GM23338 (cell line): ENCODE measurements at regions not wholly inside any gene's neighbourhood (a gene's known extent, or its start where the extent isn't known, plus 50 kb on each side); places are given as distances from the start of the nearest gene placed in this dataset.

Source experiments
- ATAC-seq: fragments of 200-7000 bp; cut with Tn5 transposase; 3 replicates; pipeline ENCODE4 v1.9.1; 2020
- DNase-seq: peaks from one replicate; pipeline ENCODE4 v3.0.0-alpha.2; 2015; ENCODE audit warnings: low spot score
- H2AFZ ChIP-seq: fragments of 200-600 bp; sonication (generic); 2 replicates; pipeline ENCODE4 v1.8.0; 2016; ENCODE audit warnings: antibody characterized with exemption, mild to moderate bottlenecking, moderate library complexity
- H3F3A ChIP-seq: fragments of 200-600 bp; sonication (generic); replicated peaks from 2 replicates; pipeline ENCODE4 v1.8.0; 2017; ENCODE audit warnings: antibody characterized with exemption, mixed run types, low read depth
- H3K27ac ChIP-seq: fragments of 200-600 bp; sonication (generic); 2 replicates; pipeline ENCODE4 v1.6.1; 2016; ENCODE audit warnings: low read depth
- H3K27me3 ChIP-seq: fragments of 200-600 bp; sonication (generic); 2 replicates; pipeline ENCODE4 v1.8.0; 2016; ENCODE audit warnings: mild to moderate bottlenecking, mixed run types, moderate library complexity; ENCODE audit not compliant: insufficient read depth
- H3K36me3 ChIP-seq: fragments of 200-600 bp; sonication (generic); 2 replicates; pipeline ENCODE4 v1.8.0; 2016; ENCODE audit warnings: mild to moderate bottlenecking; ENCODE audit not compliant: insufficient read depth
- H3K4me1 ChIP-seq: fragments of 200-600 bp; sonication (generic); 2 replicates; pipeline ENCODE4 v1.8.0; 2016; ENCODE audit warnings: mild to moderate bottlenecking, moderate library complexity; ENCODE audit not compliant: insufficient read depth
- H3K4me2 ChIP-seq: fragments of 200-600 bp; sonication (generic); 2 replicates; pipeline ENCODE4 v1.7.1; 2017; ENCODE audit warnings: mixed run types
- H3K4me3 ChIP-seq: fragments of 200-600 bp; sonication (generic); 2 replicates; pipeline ENCODE4 v1.6.1; 2016; ENCODE audit warnings: mixed run types
- H3K79me2 ChIP-seq: fragments of 200-600 bp; sonication (generic); replicated peaks from 2 replicates; pipeline ENCODE4 v1.8.0; 2017; ENCODE audit warnings: mild to moderate bottlenecking; ENCODE audit not compliant: insufficient read depth
- H3K9me2 ChIP-seq: fragments of 200-600 bp; sonication (generic); 2 replicates; pipeline ENCODE4 v1.8.0; 2017; ENCODE audit not compliant: insufficient read depth
- H4K20me1 ChIP-seq: fragments of 200-600 bp; sonication (generic); replicated peaks from 2 replicates; pipeline ENCODE4 v1.8.0; 2017; ENCODE audit warnings: mild to moderate bottlenecking; ENCODE audit not compliant: insufficient read depth
- H3K27ac Mint-ChIP-seq: 2 replicates; pipeline ENCODE4 v1.8.0; 2020; ENCODE audit warnings: inconsistent platforms, mild to moderate bottlenecking, moderate library complexity, mixed read lengths
- H3K27me3 Mint-ChIP-seq: 3 replicates; pipeline ENCODE4 v1.8.0; 2022; ENCODE audit warnings: low read depth, mild to moderate bottlenecking, moderate library complexity, mixed read lengths, inconsistent platforms; ENCODE audit not compliant: insufficient read depth, poor library complexity
- H3K36me3 Mint-ChIP-seq: 3 replicates; pipeline ENCODE4 v1.8.0; 2021; ENCODE audit warnings: low read depth, mild to moderate bottlenecking, inconsistent platforms, moderate library complexity, mixed read lengths
- H3K4me1 Mint-ChIP-seq: 3 replicates; pipeline ENCODE4 v1.8.0; 2020; ENCODE audit warnings: mild to moderate bottlenecking, inconsistent platforms, mixed read lengths
- H3K4me3 Mint-ChIP-seq: 3 replicates; pipeline ENCODE4 v1.8.0; 2021; ENCODE audit warnings: moderate library complexity, mild to moderate bottlenecking, inconsistent platforms, mixed read lengths
- H3K9me3 Mint-ChIP-seq: 3 replicates; pipeline ENCODE4 v1.8.0; 2020; ENCODE audit warnings: moderate library complexity, mild to moderate bottlenecking, inconsistent platforms, mixed read lengths
- CREB1 ChIP-seq: fragments of 250-450 bp; sonication (Bioruptor Pico); IDR thresholded peaks from 2 replicates; pipeline ENCODE4 v1.5.0; 2020; ENCODE audit warnings: low read depth, mild to moderate bottlenecking, moderate library complexity
- CTCF ChIP-seq, 2 experiments: fragments of 200-600 bp in 1 of 2; sonication (generic) in 1 of 2; conservative IDR thresholded peaks; 2 replicates each; pipeline versions ENCODE4 v1.5.1 to v1.6.1; 2016 to 2017; ENCODE audit warnings: antibody characterized with exemption in 2 of 2, low read depth in 2 of 2, mild to moderate bottlenecking in 2 of 2, moderate library complexity in 1 of 2
- JUNB ChIP-seq: IDR thresholded peaks from one replicate; pipeline ENCODE4 v1.6.1; 2016; ENCODE audit warnings: antibody characterized with exemption; ENCODE audit not compliant: unreplicated experiment
- ZNF462 ChIP-seq: fragments of 250-450 bp; sonication (Bioruptor Pico); IDR thresholded peaks from 2 replicates; pipeline ENCODE4 v1.5.0; 2020; ENCODE audit warnings: mild to moderate bottlenecking, moderate library complexity

GRCh38 chr5:58022055-58022454 is 437.8 kb downstream of the PLK2 start (continued):
- TF ChIP-seq ZNF462 = no peak
- no peak for TF ChIP-seq JUNB
- no peak for TF ChIP-seq CREB1 (CRISPR knock-in tag)

- no peak overlapping the region for H2AFZ ChIP-seq
- no peaks in the 10 kb centered on the region for H4K20me1 ChIP-seq
- no peaks in the 10 kb centered on the region for H3K79me2 ChIP-seq
- no peak for TF ChIP-seq CTCF (conservative IDR thresholded peaks at IDR 0.05; ENCODE audit: low read depth in 2 of 2)
- H3K4me1 Mint-ChIP-seq = peaks cover 2% of the 10 kb centered on the region; the same call in 1 of the 3 replicates
- H3K4me3 Mint-ChIP-seq = no peak overlapping the region
- H3K4me2 ChIP-seq = no peak overlapping the region
- ATAC-seq (no peak), DNase-seq (no peak)
- no peaks in the 10 kb centered on the region for H3K9me3 Mint-ChIP-seq
- no peaks in the 10 kb centered on the region for H3K36me3 Mint-ChIP-seq
- H3K27me3 Mint-ChIP-seq = no peaks in the 10 kb centered on the region
- no peaks in the 10 kb centered on the region for H3K36me3 ChIP-seq
- no peak overlapping the region for H3K27ac Mint-ChIP-seq
- H3K4me1 ChIP-seq = no peaks in the 10 kb centered on the region
- no peak overlapping the region for H3K27ac ChIP-seq
- no peak overlapping the region for H3K4me3 ChIP-seq
- H3K27me3 ChIP-seq = no peaks in the 10 kb centered on the region
- H3F3A ChIP-seq = no peaks in the 10 kb centered on the region
- H3K9me2 ChIP-seq = no peaks in the 10 kb centered on the region
These were observed 438.4 kb downstream of the PLK2 start for GRCh38 chr5:58021466-58021865.
